Islet of Langerhans (tissue), 1 donor: ENCODE measurements at regions not wholly inside any gene's neighbourhood (a gene's known extent, or its start where the extent isn't known, plus 50 kb on each side); places are given as distances from the start of the nearest gene placed in this dataset.
"Not testable (repeated sequence)": the region's sequence is repeated elsewhere in the genome, so short reads cannot be mapped to it uniquely, and the experiment has no call there.

Experiments used
- FAIRE-seq: peaks from one replicate; lab custom pipeline; 2011; peaks lifted over from hg19 to GRCh38; lab: Jason Lieb, UNC

DNA sequence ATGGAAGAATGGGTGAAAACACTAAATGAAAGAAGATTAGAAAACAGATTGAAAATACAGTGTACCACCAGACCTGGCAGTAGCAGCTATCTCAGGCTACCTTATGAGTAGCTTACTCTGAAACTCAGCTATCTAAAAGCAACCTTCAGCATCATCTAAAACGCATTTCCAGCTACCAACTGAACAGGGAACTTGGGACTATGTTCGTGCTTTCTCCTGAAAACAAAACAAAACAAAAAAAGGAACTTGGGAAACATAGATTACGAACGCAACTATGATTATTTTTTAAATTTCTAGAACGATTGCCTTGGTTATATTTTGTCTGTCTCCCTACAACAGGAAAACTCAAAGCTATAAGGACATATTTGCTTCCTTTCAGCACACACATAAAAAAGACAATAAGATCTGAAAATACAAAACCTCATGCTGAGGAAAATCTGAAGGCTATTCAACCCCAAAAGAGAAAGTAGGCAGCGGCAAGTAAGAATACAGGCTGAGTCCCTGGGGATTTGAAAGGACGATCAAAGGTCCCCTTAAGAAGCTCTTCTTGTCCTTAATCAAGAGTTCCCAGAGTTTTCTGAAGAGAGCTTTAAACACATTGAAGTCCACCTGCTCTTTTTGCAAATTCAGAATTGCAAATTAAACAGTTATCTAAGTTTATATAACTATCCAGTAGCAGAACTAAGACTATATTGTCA lies 53.4 kb downstream of the OR2K2 start:
- no peak for FAIRE-seq

DNA sequence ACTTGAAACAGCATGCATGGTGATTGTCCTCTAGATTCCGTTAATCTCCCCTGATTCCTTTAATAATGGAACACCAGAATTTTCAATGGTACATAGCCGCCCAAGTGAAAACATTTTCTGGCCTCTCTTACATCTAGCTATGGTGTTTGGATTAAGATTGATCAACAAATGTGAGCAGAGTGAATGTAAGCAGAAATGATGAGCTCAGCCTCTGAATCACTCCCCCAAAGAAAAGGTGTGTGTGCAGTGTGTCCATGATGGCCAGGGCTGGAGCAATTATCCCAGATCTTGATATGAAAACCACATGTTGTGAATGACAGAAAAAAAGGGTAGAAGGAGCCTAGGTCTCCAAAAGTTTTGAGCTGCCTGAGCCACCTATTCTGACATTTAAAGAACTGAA lies 55.3 kb downstream of the OR2K2 start:
- FAIRE-seq = no peak

DNA sequence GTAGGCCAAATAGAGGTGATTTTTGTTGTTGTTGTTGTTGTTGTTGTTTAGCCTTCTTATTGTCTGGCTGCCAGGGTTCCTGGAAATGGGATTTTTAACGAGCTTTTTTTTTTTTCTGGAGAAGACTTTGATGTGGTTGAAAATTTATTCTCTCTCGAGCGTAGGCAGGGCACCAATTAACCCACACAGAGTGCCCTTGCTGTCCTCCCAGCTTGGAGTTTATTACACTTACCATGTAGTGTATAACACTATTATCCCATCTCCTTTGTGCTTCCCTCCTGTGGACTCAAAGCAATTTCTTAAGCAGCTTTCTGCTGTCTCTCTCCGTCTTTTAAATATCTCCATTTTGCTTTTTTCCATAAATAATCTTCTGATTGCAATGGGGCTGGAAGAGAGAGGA lies 57.4 kb downstream of the OR2K2 start:
- no peak for FAIRE-seq

DNA sequence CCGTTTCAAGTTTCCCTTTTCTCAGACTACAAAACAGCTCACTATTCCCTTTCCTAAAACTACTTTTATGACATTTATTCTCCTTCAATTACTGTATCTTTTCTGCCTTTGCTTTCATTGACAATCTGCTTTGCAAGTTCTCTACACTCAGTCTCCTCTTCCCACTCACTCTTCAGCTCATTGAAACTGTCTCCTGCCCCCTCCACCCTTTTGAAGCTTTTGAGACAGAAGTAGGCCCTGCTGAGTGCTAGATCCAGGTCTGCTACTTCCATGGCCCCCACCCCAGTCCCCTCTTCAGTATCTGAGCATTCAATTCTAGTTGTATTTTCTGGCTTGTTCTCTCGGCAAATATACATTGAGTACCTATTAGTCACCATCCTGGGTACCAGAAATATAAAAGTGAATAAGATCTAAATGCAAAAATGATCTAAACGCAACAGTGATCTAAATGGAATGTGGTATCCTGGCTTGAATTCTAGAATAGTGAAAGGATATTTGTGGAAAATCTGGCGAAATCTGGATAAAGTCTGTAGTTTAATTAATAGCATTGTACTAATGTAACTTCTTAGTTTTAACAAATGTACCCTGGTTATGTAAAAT lies 58.4 kb downstream of the OR2K2 start:
- no peak for FAIRE-seq

DNA sequence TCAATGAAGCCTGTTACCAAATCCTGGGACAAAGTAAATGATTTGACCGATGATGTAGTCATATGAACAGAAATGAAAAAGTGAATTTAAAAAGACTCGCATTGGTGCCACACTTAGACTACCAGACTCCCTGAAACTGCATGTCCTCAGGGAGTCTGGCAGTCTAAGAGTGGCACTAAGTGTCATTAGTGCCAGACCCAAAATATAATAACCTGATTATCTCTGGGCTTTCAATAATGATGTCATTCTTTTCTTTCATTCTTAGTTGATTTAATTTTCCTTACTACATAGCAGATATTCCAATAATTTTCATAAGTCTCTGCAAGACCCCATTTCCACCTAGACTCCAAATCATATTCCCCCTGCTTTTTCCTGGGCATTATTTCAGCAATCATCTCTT lies 59.0 kb downstream of the OR2K2 start:
- FAIRE-seq = no peak

DNA sequence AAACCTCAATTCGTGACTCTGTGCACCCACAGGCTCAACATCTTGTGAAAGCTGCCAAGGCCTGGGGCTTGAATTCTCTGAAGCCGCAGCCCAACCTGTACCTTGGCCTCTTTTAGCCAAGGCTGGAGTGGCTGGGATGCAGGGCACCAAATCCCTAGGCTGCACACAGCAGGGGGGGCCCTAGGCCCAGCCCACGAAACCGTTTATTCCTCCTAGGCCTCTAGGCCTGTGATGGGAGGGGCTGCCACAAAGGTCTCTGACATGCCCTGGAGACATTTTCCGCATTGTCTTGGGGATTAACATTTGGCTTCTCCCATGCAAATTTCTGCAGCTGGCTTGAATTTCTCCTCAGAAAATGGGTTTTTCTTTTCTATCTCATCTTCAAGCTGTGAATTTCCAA lies 64.0 kb downstream of the OR2K2 start:
- not testable (repeated sequence) for FAIRE-seq

DNA sequence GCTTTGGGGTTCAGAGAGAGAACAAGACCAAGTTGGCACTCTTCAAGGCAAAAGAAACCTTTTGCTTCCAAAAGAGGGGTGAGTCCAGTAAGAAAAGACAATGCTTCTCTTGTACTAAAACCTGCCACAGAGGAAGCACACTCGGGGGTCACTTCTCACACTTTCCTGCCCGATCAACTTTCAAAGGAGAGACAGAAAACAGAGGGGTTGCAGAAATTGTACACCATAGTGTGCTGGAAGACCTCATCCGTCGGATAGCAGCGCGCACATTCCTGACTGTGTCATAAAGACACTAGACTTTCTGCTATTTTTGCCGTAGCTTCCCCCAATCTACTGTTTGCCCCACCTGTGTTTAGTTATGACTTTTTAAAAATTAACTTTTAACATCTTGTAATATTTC lies 66.9 kb downstream of the OR2K2 start:
- FAIRE-seq = no peak

DNA sequence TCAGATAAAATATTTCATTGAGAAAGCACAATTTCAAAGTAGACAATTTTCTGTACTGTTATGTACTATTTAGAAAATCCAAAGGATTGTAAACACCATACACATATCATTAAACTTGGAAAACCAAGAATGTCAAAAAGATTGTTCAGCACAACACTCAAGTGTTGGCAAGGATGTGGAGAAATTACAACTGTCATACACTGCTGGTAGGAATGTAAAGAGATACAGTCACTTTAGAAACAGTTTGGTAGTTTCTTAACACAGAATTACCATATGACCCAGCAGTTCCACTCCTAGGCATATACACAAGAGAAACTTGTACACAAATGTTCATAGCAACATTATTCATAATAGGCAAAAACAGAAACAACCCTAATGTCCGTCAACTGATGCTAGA lies 71.2 kb downstream of the OR2K2 start:
- FAIRE-seq = no peak

DNA sequence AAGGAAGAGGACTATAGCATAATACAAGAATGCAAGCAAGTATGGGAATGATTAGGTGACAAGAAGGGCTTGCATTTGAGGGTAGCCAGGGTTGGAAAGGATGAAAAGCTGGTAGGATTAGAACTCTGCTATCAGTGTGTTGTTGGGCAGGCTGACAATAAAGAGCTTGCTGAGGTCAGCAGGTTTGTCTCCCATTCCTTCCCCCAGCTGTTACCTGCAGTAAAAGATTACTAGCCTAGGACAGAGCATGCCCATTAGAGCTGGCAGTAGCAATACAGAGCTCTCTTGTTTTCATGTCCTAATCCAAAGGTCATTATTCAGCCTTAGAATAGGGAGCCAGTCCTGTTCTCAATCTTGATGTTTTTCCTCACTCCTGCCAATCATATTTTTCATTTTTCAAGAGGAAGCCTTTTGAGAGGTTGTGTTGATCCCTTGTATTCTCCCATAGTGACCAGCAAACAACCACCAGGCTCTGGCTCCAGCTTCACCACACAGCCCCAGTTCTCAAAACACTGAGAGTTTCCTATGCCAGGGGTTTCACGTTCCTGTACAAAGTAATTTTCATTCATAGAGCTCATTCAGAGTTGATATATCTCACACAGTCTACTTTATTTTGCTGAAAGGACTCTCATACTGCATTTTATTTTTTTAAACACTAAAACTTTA lies 71.7 kb downstream of the OR2K2 start:
- FAIRE-seq = no peak

DNA sequence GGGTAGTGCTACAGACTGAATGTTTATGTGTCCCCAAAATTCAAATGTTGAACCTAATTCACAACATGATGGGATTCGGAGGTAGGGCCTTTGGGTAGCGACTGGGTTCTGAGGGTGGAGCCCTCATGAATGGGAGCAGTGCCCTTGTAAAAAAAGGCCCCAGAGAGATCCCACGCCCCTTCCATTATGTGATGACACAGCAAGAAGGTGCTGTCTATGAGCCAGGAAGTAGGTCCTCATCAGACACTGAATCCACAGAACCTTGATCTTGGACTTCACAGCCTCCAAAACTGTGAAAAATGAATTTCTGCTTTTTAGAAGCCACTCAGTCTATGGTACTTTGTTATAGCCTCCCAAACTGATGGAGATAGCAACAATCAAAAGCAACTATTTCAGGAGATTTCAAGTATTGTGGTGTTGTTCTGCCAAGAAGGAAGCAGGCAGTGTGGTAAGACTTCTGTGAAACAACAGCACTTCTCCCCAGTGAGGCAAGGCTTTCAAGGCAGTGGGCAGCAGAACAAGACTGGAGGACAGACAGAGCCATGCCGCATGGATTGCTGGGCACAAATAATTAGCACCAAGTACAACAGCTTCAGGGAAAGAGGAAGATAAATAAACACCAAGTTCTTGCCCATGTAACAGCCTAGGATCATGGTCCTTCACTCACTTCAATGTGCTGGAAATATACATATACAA lies 76.1 kb downstream of the OR2K2 start:
- FAIRE-seq = no peak

DNA sequence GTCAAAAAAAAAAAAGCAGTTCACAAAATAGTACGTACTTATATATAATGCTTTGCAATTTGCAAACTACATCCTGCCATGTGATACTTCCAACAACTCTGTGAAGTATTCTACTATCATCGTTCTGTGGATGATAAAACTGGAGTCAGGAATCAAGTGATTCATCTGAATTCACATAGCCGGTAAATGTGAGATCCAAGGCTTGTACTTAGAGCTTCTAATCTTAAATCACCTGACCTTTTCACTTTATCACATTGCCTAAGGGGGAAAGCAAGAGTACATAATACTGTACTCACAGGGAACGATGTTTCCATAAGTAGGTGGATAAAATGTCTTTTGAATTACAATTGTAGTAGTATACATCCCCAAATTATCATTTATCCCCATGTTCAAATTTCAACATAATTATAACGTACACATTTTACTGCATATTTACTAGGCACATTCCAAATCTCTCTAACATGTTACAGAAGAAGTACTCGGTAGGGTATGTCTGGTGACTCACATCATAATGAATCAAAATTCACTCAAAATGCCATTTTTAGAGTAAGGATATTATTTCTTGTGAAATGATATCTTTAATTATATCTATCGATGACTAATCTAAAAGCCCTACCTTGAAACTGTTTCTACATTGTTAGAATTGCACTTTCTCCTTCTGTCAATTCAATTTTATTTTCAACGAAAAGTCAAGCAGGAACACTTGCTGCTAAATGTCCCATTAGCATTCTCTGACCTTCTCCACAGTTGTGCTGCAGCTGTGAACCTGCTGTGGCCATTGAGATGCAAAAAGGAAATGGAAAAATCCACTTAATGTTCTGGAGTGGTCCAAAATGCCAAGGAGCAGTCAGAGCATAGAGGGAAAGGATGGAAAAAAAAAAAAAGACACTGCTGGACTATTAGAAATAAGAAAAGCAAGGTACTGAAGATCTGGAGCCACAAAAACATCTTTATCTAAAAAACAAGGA lies 78.9 kb downstream of the OR2K2 start:
- no peak for FAIRE-seq

DNA sequence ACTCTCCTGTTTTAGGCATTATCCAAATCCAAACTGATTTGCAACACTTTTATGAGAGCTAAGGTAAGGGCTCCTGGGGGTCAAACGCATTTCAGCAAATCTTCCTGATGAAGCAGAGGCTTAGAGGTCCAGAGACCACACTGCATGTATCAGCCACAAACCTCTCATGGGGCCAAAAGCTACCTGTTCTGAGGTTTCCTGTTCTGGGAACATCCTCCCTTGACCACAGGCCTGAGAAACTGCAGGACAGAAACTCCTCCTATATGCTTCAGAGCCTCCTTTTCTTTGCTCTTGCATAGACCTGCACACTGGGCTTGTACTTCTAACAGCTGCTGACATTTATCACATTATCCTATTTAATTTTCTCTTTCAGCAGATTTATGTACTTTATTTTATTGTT lies 92.6 kb downstream of the OR2K2 start:
- FAIRE-seq = no peak

DNA sequence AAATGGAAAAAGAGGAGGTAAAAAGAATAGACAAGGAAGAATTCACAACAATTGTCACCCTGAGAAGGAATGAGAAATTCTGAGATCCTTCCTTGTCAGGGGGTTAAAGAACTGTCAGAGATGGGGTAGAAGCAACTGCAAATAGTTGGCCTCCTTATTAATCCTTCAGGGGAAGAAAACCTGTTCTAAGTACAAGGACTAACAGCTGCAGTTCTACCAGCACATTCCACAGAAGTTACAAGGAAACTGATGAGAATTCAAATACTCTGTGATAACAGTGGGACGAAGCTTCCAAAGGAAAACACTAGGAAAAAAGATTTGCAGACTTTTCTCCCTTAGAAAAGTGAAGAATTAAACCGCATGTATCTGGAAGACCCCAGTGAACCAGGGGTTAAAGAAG lies 93.7 kb downstream of the OR2K2 start:
- no peak for FAIRE-seq

DNA sequence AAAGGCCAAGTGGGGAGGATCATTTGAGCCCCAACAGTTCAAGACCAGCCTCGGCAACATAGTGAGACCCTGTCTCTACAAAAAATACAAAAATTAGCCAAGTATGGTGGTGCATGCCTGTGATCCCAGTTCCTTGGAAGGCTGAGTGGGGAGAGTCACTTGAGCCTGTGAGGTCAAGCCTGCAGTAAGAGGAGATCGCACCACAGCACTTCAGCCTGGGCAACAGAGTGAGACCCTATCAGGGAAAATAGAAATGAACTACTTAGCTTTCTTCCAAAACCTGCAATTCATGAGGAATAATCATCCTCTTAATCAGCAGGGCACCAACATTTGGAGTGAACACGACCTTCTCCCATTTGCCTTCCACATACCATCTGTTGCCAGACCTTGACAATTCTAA lies 96.1 kb downstream of the OR2K2 start:
- FAIRE-seq = no peak

DNA sequence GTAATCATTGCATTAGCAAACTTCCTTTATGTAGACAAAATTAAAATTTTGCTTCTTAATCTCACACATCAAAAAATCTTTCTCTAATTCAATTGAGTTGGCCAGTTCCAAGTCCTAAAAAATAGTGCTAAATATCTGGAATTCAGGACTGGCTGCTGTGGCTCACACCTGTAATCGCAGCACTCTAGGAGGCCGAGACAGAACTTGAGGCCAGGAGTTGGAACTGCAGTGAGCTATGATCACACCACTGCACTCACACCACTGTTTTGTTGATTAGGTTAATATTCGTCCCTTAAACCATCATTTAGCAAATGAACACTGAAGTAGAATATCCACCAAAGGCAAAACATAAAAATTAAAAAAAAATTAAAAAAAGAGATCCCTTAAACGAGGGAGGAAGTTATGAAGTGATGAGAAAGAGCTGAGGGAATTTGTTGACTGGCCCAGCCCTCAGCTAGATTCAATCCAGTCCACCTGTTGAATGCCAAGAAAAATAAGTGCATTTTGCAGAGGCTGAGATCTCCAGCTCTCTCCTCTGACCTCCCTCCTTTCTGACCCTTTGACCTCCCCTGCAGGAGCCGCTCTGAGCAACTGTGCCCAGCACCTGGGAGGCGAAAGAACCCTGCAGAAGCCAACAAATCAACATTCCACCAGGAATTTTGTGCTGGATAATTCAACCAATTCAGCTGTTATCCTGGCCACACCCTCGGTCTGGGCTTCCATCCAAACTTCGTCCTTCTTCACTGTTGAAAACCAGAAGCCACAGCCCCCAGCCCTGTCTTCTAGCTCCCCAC lies 96.8 kb downstream of the OR2K2 start:
- no peak for FAIRE-seq

DNA sequence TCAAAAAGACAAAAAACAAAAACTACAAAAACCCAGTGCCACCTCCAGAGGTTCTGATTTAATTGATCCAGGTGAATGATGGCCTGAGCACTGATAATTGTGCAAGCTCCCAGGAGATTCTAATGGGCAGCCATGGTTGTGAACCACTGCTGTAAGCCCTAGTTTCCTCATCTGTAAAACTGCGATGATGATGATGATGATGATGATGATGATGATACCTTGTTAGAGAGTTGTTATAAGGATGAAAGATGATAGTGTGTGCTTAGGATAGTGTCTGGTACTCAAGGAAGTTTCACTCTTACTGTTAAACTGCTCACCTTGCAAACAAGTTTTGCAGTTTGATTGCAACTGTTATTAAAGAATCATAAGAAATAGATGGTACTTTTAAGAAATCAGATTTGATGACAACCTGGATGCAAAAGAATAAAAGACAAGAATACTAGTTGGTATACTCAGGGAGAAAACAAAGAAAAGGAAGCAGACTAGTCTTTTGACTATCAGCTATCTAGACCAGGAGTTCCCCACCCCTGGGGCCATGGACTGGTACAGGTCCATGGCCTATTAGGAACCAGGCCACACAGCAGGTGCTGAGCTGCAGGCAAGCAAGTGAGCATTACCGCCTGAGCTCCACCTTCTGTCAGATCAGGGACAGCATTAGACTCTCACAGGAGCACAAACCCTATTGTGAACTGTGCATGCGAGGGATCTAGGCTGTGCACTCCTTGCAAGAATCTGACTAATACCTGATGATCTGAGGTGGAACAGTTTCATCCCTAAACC lies 98.0 kb downstream of the OR2K2 start:
- FAIRE-seq = no peak

DNA sequence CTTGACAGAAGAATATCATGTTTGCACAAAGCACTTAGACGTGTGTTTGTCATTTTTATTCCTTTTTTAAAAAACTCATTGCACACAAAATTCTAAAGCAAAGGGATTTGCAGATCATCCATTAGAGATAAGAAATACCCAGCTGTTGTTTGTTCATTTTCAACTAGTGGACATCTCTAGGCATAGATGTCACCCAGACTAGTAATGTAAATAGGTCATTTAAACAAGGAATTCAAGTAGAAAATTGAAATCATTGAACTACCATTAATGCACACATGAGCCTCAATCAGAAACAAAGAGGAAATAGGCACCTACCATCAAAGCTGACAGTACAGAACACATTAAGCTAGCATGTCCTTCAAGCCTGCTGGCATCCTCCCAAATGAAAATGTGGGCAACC lies 107.3 kb downstream of the OR2K2 start:
- peak; percentile 89 for FAIRE-seq

DNA sequence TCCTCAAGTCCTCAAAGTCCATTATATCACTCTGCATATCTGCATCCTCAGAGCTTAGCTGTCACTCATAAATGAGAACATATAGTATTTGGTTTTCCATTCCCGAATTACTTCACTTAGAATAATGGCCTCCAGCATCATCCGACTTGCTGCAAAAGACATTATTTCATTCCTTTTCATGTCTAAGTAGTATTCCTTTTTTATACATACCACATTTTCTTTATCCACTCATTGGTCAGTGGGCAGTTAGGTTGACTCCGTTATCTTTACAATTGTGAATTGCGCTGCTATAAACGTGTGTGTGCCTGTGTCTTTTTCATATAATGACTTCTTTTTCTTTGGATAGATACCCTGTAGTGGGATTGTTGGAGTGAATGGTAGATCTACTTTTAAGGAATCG lies 117.2 kb downstream of the OR2K2 start:
- no peak for FAIRE-seq

DNA sequence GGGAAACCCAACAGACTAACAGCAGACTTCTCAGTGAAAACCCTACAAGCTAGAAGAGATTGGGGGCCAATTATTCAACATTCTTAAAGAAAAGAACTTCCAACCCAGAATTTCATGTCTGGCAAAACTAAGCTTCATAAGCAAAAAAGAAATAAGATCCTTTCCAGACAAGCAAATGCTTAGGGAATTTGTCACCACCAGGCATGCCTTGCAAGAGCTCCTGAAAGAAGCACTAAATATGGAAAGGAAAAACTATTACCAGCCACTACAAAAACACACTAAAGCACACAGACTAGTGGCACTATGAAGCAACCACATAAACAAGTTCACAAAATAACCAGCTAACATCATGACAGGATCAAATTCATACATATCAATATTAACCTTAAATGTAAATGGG lies 131.1 kb downstream of the OR2K2 start:
- FAIRE-seq = no peak

DNA sequence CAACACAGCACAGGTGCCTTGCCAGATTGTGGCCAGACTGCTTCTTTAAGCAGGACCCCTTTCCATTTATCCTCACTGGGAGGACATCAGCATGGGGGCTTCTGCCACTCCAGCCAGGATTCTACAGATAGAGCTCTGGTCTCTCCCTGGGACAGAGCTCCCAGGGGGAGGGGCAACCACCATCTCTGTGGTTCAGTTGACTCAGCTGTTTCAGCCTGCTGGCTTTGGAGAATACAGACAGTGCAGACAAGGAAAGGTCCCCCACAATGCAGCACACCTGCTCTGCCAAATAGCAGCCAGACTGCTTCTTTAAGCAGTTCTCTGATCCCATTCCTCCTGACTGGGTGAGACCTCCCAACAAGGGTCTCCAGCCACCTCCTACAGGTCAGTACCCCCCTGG lies 132.8 kb downstream of the OR2K2 start:
- FAIRE-seq = no peak

DNA sequence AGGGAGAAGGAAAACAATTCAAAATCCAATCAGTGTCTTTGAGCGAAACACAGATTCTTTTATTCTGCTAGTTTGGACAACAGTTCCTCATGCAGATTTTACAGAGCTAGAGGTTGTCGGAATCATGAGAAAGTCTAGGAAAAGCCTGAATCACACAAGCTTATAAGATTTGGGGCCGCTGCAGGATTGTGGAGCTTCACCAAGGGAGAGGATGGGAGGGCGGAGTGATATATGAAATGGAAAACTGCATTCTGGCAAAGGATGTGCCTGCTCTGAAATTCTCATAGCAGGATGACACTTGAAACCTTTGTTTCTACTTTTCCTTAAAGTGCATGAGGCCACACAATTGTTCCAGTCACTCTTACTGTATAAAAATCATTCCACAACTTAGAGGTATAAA lies 134.3 kb downstream of the OR2K2 start:
- no peak for FAIRE-seq
